ENCODE measurements at regions not wholly inside any gene's neighbourhood (a gene's known extent, or its start where the extent isn't known, plus 50 kb on each side); places are given as distances from the start of the nearest gene placed in this dataset.

GRCh38 chr5:19104948-19105347 lies 883.1 kb downstream of the CDH18 start (continued):
- TF ChIP-seq, protein P1, sequence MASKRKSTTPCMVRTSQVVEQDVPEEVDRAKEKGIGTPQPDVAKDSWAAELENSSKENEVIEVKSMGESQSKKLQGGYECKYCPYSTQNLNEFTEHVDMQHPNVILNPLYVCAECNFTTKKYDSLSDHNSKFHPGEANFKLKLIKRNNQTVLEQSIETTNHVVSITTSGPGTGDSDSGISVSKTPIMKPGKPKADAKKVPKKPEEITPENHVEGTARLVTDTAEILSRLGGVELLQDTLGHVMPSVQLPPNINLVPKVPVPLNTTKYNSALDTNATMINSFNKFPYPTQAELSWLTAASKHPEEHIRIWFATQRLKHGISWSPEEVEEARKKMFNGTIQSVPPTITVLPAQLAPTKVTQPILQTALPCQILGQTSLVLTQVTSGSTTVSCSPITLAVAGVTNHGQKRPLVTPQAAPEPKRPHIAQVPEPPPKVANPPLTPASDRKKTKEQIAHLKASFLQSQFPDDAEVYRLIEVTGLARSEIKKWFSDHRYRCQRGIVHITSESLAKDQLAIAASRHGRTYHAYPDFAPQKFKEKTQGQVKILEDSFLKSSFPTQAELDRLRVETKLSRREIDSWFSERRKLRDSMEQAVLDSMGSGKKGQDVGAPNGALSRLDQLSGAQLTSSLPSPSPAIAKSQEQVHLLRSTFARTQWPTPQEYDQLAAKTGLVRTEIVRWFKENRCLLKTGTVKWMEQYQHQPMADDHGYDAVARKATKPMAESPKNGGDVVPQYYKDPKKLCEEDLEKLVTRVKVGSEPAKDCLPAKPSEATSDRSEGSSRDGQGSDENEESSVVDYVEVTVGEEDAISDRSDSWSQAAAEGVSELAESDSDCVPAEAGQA (IDR thresholded peaks at IDR 0.05; ENCODE audit: low read depth): no peak
- TF ChIP-seq, protein P1 (CRISPR knock-in tag; IDR thresholded peaks at IDR 0.05; ENCODE audit: borderline replicate concordance): no peak
- TF ChIP-seq, protein P2, sequence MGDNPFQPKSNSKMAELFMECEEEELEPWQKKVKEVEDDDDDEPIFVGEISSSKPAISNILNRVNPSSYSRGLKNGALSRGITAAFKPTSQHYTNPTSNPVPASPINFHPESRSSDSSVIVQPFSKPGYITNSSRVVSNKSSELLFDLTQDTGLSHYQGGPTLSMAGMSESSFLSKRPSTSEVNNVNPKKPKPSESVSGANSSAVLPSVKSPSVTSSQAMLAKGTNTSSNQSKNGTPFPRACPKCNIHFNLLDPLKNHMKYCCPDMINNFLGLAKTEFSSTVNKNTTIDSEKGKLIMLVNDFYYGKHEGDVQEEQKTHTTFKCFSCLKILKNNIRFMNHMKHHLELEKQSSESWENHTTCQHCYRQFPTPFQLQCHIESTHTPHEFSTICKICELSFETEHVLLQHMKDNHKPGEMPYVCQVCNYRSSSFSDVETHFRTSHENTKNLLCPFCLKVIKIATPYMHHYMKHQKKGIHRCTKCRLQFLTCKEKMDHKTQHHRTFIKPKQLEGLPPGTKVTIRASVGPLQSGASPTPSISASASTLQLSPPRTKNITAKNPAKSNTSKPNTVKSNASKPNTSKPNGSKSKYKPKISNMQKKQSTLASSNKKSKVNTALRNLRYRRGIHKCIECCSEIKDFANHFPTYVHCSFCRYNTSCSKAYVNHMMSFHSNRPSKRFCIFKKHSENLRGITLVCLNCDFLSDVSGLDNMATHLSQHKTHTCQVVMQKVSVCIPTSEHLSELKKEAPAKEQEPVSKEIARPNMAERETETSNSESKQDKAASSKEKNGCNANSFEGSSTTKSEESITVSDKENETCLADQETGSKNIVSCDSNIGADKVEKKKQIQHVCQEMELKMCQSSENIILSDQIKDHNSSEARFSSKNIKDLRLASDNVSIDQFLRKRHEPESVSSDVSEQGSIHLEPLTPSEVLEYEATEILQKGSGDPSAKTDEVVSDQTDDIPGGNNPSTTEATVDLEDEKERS (CRISPR knock-in tag; IDR thresholded peaks at IDR 0.05): no peak
- TF ChIP-seq ZFP41 (CRISPR knock-in tag; IDR thresholded peaks at IDR 0.05; ENCODE audit: borderline replicate concordance) (no peak), IRF1 (CRISPR knock-in tag; IDR thresholded peaks at IDR 0.05; ENCODE audit: low read depth) (no peak), FOXC1 (CRISPR knock-in tag; IDR thresholded peaks at IDR 0.05; ENCODE audit: borderline replicate concordance) (no peak), RFX3 (CRISPR knock-in tag; IDR thresholded peaks at IDR 0.05) (no peak), SRY (CRISPR knock-in tag; IDR thresholded peaks at IDR 0.05) (no peak), USF2 (IDR thresholded peaks at IDR 0.05; ENCODE audit: low read depth, low read length) (no peak), USF2 (CRISPR knock-in tag; IDR thresholded peaks at IDR 0.05; ENCODE audit: borderline replicate concordance) (no peak), RBM39 (IDR thresholded peaks at IDR 0.05; ENCODE audit: low read depth, low read length, poor library complexity, severe bottlenecking) (no peak), ZNF556 (CRISPR knock-in tag; IDR thresholded peaks at IDR 0.05; ENCODE audit: borderline replicate concordance) (no peak)

Data from HepG2 (cell line).